Neural cell (in vitro differentiated cells): ENCODE measurements at regions not wholly inside any gene's neighbourhood (a gene's known extent, or its start where the extent isn't known, plus 50 kb on each side); places are given as distances from the start of the nearest gene placed in this dataset.

ENCODE experiments used
- EP300 ChIP-seq: fragments of 450-650 bp; conservative IDR thresholded peaks from 2 replicates; pipeline ENCODE4 v1.6.1; 2014; ENCODE audit warnings: antibody characterized with exemption, mild to moderate bottlenecking, moderate library complexity; ENCODE audit not compliant: poor library complexity, severe bottlenecking
- EZH2 ChIP-seq: fragments of 200-600, 300-800 bp; shearing (Covaris generic), sonication (generic); IDR thresholded peaks from 2 replicates; pipeline ENCODE4 v1.6.1; 2014; ENCODE audit warnings: antibody characterized with exemption, low read length, borderline replicate concordance, mild to moderate bottlenecking; ENCODE audit not compliant: insufficient read depth, poor library complexity, severe bottlenecking
- MXI1 ChIP-seq: fragments of 450-650 bp; conservative IDR thresholded peaks from 2 replicates; pipeline ENCODE4 v1.6.1; 2014; ENCODE audit warnings: antibody characterized with exemption, mild to moderate bottlenecking; ENCODE audit not compliant: poor library complexity, severe bottlenecking
- POLR2AphosphoS5 ChIP-seq: IDR thresholded peaks from 2 replicates; pipeline ENCODE4 v1.6.1; 2012
- RAD21 ChIP-seq: fragments of 450-650 bp; conservative IDR thresholded peaks from 2 replicates; pipeline ENCODE4 v1.6.1; 2014; ENCODE audit warnings: antibody characterized with exemption, mild to moderate bottlenecking, moderate library complexity
- SMC3 ChIP-seq: fragments of 450-650 bp; conservative IDR thresholded peaks from 2 replicates; pipeline ENCODE4 v1.6.1; 2014; ENCODE audit warnings: antibody characterized with exemption, mild to moderate bottlenecking, moderate library complexity; ENCODE audit not compliant: poor library complexity
- TAF1 ChIP-seq: IDR thresholded peaks from 2 replicates; pipeline ENCODE4 v1.6.1; 2012; ENCODE audit warnings: low read depth
- TF ChIP-seq, protein P1 (sequence below): fragments of 450-650 bp; IDR thresholded peaks from 2 replicates; pipeline ENCODE4 v1.5.1; 2014; ENCODE audit warnings: antibody characterized with exemption, mild to moderate bottlenecking, moderate library complexity; ENCODE audit not compliant: poor library complexity, severe bottlenecking
- TF ChIP-seq, protein P2 (sequence below): IDR thresholded peaks from 2 replicates; pipeline ENCODE4 v1.6.1; 2012; ENCODE audit warnings: borderline replicate concordance

DNA sequence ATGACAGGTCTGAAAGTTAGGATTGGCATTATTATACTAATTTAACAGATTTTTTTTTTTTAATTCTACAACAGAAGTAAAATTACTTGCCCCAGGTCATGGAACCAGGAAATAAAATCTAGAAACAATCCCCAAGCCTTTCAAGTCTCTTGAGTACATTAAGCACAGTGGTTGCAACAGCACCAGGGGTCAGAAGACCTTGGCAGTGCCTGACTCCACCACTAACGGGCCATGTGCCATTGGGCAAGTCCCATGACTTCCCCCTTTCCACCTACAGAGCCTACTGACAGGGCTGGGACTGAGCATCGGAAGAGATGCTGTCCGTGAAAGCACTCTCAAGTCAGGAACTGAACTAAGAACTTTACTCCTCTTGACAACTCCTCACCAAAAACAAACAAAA is 98.6 kb upstream of the AKIP1 start:
- TF ChIP-seq, protein P1, sequence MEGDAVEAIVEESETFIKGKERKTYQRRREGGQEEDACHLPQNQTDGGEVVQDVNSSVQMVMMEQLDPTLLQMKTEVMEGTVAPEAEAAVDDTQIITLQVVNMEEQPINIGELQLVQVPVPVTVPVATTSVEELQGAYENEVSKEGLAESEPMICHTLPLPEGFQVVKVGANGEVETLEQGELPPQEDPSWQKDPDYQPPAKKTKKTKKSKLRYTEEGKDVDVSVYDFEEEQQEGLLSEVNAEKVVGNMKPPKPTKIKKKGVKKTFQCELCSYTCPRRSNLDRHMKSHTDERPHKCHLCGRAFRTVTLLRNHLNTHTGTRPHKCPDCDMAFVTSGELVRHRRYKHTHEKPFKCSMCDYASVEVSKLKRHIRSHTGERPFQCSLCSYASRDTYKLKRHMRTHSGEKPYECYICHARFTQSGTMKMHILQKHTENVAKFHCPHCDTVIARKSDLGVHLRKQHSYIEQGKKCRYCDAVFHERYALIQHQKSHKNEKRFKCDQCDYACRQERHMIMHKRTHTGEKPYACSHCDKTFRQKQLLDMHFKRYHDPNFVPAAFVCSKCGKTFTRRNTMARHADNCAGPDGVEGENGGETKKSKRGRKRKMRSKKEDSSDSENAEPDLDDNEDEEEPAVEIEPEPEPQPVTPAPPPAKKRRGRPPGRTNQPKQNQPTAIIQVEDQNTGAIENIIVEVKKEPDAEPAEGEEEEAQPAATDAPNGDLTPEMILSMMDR = no peak
- TF ChIP-seq POLR2AphosphoS5 (no peak), EP300 (no peak), RAD21 (no peak), SMC3 (no peak), MXI1 (no peak), EZH2 (no peak), TAF1 (no peak)
- TF ChIP-seq, protein P2, sequence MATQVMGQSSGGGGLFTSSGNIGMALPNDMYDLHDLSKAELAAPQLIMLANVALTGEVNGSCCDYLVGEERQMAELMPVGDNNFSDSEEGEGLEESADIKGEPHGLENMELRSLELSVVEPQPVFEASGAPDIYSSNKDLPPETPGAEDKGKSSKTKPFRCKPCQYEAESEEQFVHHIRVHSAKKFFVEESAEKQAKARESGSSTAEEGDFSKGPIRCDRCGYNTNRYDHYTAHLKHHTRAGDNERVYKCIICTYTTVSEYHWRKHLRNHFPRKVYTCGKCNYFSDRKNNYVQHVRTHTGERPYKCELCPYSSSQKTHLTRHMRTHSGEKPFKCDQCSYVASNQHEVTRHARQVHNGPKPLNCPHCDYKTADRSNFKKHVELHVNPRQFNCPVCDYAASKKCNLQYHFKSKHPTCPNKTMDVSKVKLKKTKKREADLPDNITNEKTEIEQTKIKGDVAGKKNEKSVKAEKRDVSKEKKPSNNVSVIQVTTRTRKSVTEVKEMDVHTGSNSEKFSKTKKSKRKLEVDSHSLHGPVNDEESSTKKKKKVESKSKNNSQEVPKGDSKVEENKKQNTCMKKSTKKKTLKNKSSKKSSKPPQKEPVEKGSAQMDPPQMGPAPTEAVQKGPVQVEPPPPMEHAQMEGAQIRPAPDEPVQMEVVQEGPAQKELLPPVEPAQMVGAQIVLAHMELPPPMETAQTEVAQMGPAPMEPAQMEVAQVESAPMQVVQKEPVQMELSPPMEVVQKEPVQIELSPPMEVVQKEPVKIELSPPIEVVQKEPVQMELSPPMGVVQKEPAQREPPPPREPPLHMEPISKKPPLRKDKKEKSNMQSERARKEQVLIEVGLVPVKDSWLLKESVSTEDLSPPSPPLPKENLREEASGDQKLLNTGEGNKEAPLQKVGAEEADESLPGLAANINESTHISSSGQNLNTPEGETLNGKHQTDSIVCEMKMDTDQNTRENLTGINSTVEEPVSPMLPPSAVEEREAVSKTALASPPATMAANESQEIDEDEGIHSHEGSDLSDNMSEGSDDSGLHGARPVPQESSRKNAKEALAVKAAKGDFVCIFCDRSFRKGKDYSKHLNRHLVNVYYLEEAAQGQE = no peak
